Astrocyte of the hippocampus (primary cell): ENCODE measurements at regions not wholly inside any gene's neighbourhood (a gene's known extent, or its start where the extent isn't known, plus 50 kb on each side); places are given as distances from the start of the nearest gene placed in this dataset.
"Not testable (repeated sequence)": the region's sequence is repeated elsewhere in the genome, so short reads cannot be mapped to it uniquely, and the experiment has no call there.

Source experiments
- DNase-seq: peaks from one replicate; pipeline ENCODE4 v3.0.0; 2011; ENCODE audit warnings: low read depth, low spot score

DNA sequence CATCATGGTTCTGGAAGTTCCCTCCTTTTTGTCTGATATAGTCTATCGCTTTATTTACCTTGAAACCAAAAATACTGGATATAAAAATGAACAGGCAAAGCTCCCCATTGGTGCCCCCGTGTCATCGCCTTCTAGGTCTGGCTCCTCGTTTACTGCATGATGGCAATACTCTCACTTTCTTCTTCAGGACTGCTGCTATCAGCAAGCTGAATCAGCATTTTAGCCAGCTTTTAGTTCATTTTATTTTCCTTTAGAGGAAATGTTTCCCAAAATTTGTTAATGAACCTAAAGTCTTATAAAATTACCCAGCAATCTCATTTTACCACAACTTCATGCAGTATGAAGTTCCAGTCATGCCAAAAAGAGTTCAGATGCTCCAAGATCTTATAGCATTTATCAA lies 80.5 kb downstream of the ZIC3 start:
- no peak for DNase-seq

DNA sequence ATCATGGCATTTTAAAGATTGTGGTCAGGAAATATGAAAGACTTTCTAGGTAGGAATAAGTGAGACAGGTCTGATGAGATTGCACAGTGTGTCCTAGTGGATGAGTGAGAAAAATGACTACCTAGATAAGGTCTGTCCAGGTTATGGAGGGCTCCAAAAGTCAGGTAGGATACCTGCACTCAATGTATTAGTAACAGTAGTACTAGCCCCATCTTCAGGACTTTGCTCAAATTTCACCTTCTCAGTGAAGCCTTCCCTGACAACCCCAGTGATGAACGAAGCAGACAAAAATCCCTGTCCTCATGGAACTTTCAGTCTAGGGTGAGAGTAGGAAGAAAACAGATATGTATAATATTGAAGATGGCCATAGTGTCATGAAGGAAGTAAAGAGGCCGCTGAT lies 85.7 kb downstream of the ZIC3 start:
- no peak for DNase-seq

GRCh38 chrX:137652086-137652485 lies 86.2 kb downstream of the ZIC3 start:
- no peak for DNase-seq

DNA sequence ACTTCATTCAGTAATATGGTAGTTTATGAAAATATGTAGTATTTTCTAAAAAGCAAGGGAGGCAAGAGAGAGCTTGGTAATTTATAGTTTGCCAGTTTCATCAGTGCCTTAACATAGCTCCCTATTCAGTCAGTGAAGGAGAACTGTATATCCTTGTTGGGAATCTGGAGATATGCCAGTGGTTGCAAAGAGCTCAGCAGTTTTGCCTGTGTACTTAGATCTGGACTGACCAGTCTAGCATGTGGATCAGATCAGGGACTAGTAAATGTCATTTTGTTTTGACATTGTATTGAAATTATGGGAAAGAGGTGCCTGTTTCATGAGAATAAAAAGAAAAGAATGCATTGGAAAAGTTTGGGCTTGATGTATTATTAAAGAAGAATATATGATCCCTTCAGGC lies 88.6 kb downstream of the ZIC3 start:
- no peak for DNase-seq

- no peak for DNase-seq
These were observed 101.8 kb downstream of the ZIC3 start for GRCh38 chrX:137667776-137668175.

DNA sequence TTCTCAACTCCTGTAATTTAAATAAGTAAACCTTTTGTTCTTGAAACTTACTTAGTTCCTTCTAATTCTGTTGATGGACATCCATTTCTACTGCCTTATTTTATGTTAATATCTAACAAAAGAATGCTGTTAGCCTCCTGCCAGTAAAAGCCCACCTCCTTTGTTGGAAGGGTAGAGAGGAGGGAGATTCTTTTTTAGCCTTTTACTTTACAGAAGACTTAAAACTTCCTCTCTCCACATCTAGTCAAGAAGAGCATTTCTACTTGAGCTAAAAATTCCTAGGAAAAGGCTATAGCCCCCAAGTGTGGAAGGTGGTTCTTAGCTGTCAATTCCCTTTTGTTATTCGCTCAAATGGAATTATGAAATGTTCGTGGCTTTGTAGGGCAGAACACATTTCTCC lies 118.7 kb downstream of the ZIC3 start:
- no peak for DNase-seq

DNA sequence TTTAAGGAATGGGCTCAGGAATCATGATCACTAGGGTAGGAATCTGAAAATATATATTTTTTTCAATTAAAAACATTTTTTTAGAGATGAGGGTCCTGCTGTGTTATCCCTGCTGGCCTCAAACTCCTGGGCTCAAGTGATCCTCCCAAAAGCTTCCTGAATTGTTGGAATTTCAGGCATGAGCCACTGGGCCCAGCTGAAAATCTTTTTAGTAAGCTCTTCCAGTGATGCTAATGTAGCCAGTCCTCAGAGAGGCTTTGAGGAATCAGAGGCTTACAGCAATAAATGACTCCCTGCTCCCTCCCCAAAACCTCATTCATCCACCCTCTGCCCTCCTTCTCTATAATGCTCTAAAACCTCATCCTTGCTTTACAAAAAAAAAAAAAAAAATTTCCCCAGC lies 129.5 kb downstream of the ZIC3 start:
- no peak for DNase-seq

DNA sequence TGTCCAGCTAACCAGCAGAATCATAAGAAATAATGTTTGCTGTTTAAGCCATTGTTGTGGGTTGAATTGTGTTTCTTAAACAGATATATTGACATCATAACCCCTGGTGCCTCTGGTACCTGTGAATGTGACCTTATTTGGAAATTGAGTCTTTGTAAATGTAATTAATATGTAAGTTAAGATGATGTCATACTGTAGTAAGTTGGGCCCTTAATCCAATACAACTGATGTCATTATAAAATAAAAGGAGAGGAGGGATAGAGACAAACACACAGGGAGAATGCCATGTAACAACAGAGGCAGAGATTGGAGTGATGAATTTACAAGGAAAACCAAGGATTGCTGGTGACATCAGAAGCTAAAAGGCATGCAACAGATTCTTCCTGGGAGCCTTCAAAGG lies 141.4 kb downstream of the ZIC3 start:
- DNase-seq = no peak

GRCh38 chrX:137742846-137743245 lies 176.9 kb downstream of the ZIC3 start:
- DNase-seq = no peak

DNA sequence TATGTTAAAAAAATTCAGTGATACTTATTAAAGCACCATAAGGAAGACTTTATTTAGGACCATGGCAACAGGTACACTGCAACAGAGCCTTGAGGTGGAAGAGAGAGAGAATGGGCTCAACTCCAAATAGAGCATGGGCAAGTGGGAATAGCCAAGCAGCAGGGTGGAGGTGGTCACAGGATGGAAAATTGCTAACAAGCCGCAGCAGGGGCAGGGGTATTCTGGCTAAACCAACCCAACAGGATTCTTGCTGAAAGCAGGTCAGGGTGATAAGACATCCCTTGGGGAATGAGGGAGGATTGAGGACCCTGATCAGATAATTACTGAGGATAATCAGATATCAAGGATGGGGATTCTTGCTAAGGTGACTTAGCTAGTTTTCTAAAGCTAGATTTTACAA lies 177.5 kb downstream of the ZIC3 start:
- no peak for DNase-seq

DNA sequence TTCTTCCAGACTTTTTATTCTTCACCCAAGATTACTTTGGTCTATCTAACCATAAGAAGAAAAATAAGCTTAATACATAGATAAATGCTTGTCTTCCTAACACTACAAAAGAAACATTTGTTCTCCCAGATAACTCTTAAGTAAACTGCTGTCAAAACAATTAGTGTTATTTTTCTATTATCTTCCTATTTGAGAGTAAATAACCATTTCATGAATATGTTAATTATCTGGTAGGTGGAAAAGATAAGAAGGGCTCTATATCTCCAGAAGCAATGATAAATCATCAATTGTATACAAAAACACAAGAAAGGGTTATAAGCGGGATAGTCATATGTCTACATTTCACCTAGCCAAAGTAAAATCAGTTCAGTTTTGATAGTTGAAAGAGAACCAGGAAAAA lies 180.4 kb downstream of the ZIC3 start:
- DNase-seq = no peak

- no peak for DNase-seq
These were observed 181.5 kb downstream of the ZIC3 start for GRCh38 chrX:137747244-137748043.

DNA sequence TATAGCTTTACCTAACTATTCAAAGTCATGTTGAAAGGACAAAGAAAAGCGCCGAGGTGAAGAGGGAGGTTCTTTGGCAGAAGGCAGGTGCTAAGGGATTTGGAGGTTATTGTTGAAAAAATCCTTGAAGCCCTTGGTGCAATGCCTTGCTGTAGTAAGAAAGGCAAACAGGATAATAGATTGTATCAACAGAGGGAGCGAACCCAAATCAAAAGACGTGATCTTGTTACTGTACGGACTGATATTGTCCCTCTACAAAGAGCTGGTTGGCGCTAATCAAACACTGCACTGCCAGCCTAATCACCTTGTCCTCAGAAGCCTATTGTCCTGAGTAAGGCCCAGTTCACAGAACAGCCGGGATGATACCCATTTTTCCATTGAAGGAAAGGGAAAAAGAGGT lies 182.9 kb downstream of the ZIC3 start:
- no peak for DNase-seq

- DNase-seq = no peak
These were observed 183.3 kb downstream of the ZIC3 start for GRCh38 chrX:137749246-137749645.

DNA sequence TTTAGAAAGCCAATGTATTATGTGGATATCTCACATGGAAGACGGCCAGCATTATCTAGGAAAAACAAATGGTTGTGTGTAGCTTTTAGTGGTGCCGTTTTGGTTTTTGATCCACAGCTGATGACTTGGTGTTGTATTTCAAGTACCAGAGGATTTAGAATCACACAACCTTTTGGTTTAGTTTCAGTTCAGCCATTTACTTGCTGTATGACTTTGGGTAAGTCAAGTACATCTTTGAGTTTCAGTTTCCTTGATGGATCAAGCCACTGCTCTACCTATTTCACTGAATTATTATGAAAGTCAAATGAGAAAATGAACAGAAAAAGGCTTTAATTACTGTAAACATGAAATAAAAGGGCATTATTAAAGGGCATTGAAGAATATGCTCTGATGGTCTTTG lies 205.6 kb downstream of the ZIC3 start:
- no peak for DNase-seq

DNA sequence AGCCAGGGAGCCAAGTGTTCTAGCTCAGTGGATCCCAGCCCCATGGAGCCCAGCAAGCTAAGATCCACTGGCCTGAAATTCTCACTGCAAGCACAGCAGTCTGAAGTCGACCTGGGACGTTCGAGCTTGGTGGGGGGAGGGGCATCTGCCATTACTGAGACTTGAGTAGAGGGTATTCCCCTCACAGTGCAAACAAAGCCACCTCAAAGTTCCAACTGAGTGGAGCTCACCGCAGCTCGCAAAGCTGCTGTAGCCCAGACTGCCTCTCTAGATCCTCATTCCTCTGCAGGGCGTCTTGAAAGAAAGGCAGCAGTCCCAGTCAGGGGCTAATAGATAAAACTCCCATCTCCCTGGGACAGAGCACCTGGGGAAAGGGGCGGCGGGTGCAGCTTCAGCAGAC lies 226.3 kb downstream of the ZIC3 start:
- DNase-seq = no peak

DNA sequence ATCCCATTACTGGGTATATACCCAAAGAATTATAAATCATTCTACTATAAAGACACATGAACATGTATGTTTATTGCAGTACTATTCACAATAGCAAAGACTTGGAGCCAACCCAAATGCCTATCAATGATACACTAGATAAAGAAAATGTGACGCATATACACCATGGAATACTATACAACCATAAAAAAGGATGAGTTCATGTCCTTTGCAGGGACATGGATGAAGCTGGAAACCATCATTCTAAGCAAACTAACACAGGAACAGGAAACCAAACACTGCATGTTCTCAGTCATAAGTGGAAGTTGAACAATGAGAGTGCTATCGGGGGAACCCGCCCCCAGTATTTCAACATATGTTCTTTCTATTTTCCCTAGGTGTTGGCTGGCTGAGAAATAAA lies 232.0 kb downstream of the ZIC3 start:
- not testable (repeated sequence) for DNase-seq

DNA sequence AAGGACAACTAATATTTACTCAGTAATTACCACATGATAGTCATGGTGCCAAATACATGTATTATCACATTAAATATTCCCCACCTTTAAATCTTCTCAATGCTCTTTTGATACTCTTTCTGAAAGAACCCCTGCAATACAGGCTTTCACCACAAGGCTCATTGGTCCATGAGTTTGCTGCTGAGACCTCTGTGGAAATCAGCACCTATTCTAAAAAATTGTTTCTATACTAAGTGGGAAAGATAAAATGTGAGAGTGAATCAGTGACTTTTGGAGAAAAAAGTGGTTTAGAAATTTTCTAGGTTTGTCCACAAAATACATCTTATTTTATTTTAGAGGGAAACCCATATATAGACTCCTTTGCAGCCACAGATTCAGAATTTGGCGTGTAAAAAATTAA lies 257.3 kb downstream of the ZIC3 start:
- no peak for DNase-seq

DNA sequence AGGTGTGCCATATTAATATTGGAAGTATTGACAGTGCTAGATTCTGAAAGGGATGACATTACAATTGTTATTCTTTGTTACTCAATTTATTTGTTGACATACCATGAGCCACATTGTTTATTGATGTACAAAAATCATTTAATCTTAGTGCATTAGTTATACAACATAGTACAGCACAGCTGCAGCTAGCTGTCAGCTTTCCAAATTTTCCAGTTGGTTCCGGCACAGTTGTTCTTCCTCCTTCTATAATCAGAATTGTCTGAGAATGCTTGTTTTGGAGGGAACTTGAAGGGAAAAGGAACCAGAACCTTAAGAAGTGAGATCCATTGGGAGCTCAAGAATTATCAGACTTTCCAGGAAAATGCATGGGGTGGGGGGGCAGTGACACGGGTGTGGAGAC lies 281.4 kb downstream of the ZIC3 start:
- DNase-seq = no peak

GRCh38 chrX:137848266-137848905 lies 282.5 kb downstream of the ZIC3 start:
- peak; percentile 0 for DNase-seq

DNA sequence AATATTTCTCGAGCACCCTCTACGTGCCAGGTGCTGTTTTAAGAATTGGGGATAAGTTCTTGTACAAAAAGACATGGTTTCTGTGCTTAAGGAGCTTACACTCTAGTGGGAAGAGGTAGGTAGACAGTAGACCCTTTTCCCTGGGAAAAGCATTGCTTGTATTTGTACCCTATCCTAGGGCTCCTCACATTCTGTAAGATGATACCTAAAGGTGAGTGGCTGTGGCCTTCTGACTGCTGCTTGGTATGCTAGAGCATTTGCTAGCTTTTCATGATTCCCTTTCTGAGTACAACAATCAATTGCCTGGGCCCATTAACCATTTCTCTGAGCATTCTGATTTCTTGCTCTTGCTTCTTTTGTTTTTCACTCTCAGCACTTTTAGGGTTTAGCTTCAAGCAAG lies 286.6 kb downstream of the ZIC3 start:
- no peak for DNase-seq

DNA sequence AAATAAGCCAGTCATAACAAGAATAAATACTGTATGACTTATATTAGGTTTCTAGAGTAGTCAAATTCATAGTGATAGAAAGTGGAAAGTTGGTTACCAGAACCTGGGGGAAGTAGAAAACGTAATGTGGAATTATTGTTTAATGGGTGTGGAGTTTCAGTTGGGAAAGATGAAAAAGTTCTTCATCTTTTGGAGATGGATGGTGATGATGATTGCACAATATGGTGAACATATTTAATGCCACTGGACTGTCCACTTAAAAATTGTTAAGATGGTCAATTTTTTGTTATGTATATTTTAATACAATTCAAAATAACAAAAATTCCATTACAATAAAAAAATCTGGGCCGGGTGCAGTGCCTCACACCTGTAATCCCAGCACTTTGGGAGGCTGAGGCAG lies 289.6 kb downstream of the ZIC3 start:
- no peak for DNase-seq

DNA sequence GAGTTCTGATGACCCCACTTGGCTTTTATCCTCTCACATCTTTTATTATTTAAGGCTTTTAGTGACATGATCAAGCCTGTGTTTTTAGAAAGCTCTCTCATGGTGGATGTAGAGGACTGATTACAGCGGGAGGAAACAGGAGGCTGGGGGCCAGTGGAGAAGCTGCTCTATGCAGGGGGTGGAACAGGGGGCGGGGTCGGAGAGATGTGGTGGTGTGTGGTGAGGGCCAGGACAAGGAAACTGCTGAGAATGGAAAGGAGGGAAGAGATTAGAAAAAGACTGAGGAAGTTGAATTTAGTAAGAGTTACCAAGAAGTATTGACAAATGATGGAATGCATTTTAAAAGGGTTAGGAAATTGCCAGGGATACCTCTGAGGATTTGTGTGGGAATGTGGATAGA lies 292.2 kb downstream of the ZIC3 start:
- no peak for DNase-seq

- no peak for DNase-seq
These were observed 312.5 kb downstream of the ZIC3 start for GRCh38 chrX:137878401-137878800.
